Naive thymus-derived CD4-positive, alpha-beta T cell (primary cell): ENCODE measurements at regions not wholly inside any gene's neighbourhood (a gene's known extent, or its start where the extent isn't known, plus 50 kb on each side); places are given as distances from the start of the nearest gene placed in this dataset.

Experiments used
- ATAC-seq: fragments of 150-1000 bp; cut with Tn5 transposase; 2 replicates; pipeline ENCODE4 v1.10.0; 2021; ENCODE audit warnings: mild to moderate bottlenecking, moderate library complexity
- CTCF ChIA-PET: fragments of 350-600 bp; sonication (Branson Sonifier 250); formaldehyde crosslinking; loops from one replicate; lab custom pipeline; 2021; ENCODE audit warnings: antibody characterized with exemption; lab: Charles Lee
- POLR2A ChIA-PET: fragments of 350-600 bp; sonication (Branson Sonifier 250); formaldehyde crosslinking; loops from one replicate; lab custom pipeline; 2021; ENCODE audit warnings: antibody characterized with exemption, inconsistent platforms; lab: Charles Lee
- DNase-seq, 9 donors: peaks; one replicate each; pipeline versions ENCODE4 v3.0.0 to v3.0.0-alpha.2; 2020 to 2022; ENCODE audit warnings: mixed read lengths in 1 of 9
- H3K27ac ChIP-seq: one replicate; pipeline ENCODE4 v1.7.0; 2013; ENCODE audit warnings: mild to moderate bottlenecking, low read depth, low read length, moderate library complexity
- H3K27me3 ChIP-seq, 2 donors: one replicate each; pipeline ENCODE4 v1.7.0; 2013; ENCODE audit warnings: low read length in 2 of 2, mild to moderate bottlenecking in 2 of 2, moderate library complexity in 2 of 2; ENCODE audit not compliant: control insufficient read depth in 2 of 2, insufficient read depth in 2 of 2
- H3K36me3 ChIP-seq, 3 experiments: 1 replicate in 2 of 3; 2 replicates in 1 of 3; pipeline ENCODE4 v1.7.0; 2013; ENCODE audit warnings: low read length in 3 of 3, mild to moderate bottlenecking in 3 of 3, moderate library complexity in 1 of 3; ENCODE audit not compliant: insufficient read depth in 3 of 3, control insufficient read depth in 2 of 3
- H3K4me1 ChIP-seq, 2 donors: one replicate each; pipeline ENCODE4 v1.7.0; 2013; ENCODE audit warnings: low read length in 2 of 2, mild to moderate bottlenecking in 2 of 2, moderate library complexity in 1 of 2; ENCODE audit not compliant: control insufficient read depth in 2 of 2, insufficient read depth in 2 of 2
- H3K4me3 ChIP-seq: 2 replicates; pipeline ENCODE4 v1.7.0; 2013; ENCODE audit warnings: mild to moderate bottlenecking, low read length
- H3K9me3 ChIP-seq, 3 experiments: 1 replicate in 2 of 3; 2 replicates in 1 of 3; pipeline ENCODE4 v1.7.0; 2013; ENCODE audit warnings: low read length in 3 of 3; ENCODE audit not compliant: control insufficient read depth in 2 of 3
- H3K27ac Mint-ChIP-seq, 9 donors: one replicate each; pipeline ENCODE4 v1.8.0; 2020 to 2022; ENCODE audit warnings: mixed read lengths in 9 of 9, mild to moderate bottlenecking in 8 of 9, moderate library complexity in 5 of 9, inconsistent platforms in 2 of 9
- H3K27me3 Mint-ChIP-seq, 5 donors: one replicate each; pipeline ENCODE4 v1.8.0; 2021 to 2022; ENCODE audit warnings: mixed read lengths in 5 of 5, mild to moderate bottlenecking in 1 of 5
- H3K36me3 Mint-ChIP-seq, 5 donors: one replicate each; pipeline ENCODE4 v1.8.0; 2020 to 2022; ENCODE audit warnings: mixed read lengths in 5 of 5, mild to moderate bottlenecking in 3 of 5, inconsistent platforms in 1 of 5
- H3K4me1 Mint-ChIP-seq, 7 donors: one replicate each; pipeline ENCODE4 v1.8.0; 2020 to 2022; ENCODE audit warnings: mixed read lengths in 7 of 7, mild to moderate bottlenecking in 3 of 7, inconsistent platforms in 1 of 7
- H3K4me3 Mint-ChIP-seq, 10 donors: one replicate each; pipeline ENCODE4 v1.8.0; 2020 to 2022; ENCODE audit warnings: mild to moderate bottlenecking in 10 of 10, mixed read lengths in 10 of 10, moderate library complexity in 6 of 10, inconsistent platforms in 2 of 10
- H3K9me3 Mint-ChIP-seq, 11 donors: one replicate each; pipeline ENCODE4 v1.8.0; 2020 to 2022; ENCODE audit warnings: mixed read lengths in 11 of 11, mild to moderate bottlenecking in 4 of 11, inconsistent platforms in 1 of 11, moderate library complexity in 1 of 11
- intact Hi-C, 2 donors: fragments of 100-400 bp; cut with micrococcal nuclease; formaldehyde crosslinking; loops; one replicate each; pipeline ENCODE4 v1.15.1; 2023

DNA sequence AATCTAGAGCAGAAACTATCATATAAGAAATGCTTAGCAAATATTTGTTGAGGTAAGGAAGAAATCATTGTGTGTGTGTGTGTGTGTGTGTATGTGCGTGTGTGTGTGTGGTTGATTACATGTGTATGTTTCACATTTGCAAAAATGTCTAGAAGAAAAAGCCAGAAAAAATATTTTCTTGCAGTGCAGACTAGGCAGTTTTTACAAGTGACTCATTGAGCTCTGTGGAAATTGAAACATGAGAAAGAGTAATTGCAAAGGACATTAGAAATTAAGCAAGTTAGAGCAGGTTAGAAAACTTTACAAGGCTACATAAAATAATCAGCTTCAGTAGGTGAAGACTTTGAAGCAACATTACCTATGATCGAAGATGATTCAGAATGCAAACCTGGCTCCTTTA lies 669.0 kb upstream of the EYS start:
- Histone ChIP-seq H3K4me3 (no peak overlapping the region), H3K27ac (no peak overlapping the region), H3K9me3 (no peaks in the 10 kb centered on the region), H3K27me3 (no peaks in the 10 kb centered on the region), H3K4me1 (no peaks in the 10 kb centered on the region), H3K36me3 (no peaks in the 10 kb centered on the region)
- H3K4me3 Mint-ChIP-seq = no peak overlapping the region
- no peaks in the 10 kb centered on the region for H3K27me3 Mint-ChIP-seq
- ChIA-PET POLR2A (no interaction called here), CTCF (no interaction called here)
- ATAC-seq = no peak
- no peak overlapping the region for H3K27ac Mint-ChIP-seq
- intact Hi-C loops = no loop called here
- peaks cover 0 to 15% (median 8%) of the 10 kb centered on the region in 11 donors for H3K9me3 Mint-ChIP-seq
- no peak for DNase-seq
- no peaks in the 10 kb centered on the region for H3K4me1 Mint-ChIP-seq
- H3K36me3 Mint-ChIP-seq = peaks cover 0 to 4% (median 0%) of the 10 kb centered on the region in 5 donors

- Mint-ChIP-seq H3K27ac (no peak overlapping the region), H3K36me3 (peaks cover 0 to 4% (median 0%) of the 10 kb centered on the region in 5 donors), H3K27me3 (no peaks in the 10 kb centered on the region), H3K9me3 (peaks cover 0 to 28% (median 14%) of the 10 kb centered on the region in 11 donors), H3K4me1 (no peaks in the 10 kb centered on the region), H3K4me3 (no peak overlapping the region)
- H3K4me3 ChIP-seq = no peak overlapping the region
- no peak overlapping the region for H3K27ac ChIP-seq
- CTCF ChIA-PET = no interaction called here
- H3K9me3 ChIP-seq = no peaks in the 10 kb centered on the region
- no peak for DNase-seq
- no peaks in the 10 kb centered on the region for H3K4me1 ChIP-seq
- H3K27me3 ChIP-seq = no peaks in the 10 kb centered on the region
- POLR2A ChIA-PET = no interaction called here
- ATAC-seq = no peak
- intact Hi-C loops = no loop called here
- no peaks in the 10 kb centered on the region for H3K36me3 ChIP-seq
Measured at GRCh38 chr6:66369407-66369806, 662.4 kb upstream of the EYS start.

- Mint-ChIP-seq H3K36me3 (no peaks in the 10 kb centered on the region), H3K4me1 (no peaks in the 10 kb centered on the region), H3K27ac (no peak overlapping the region), H3K27me3 (no peaks in the 10 kb centered on the region), H3K4me3 (no peak overlapping the region), H3K9me3 (peaks cover 0 to 7% (median 5%) of the 10 kb centered on the region in 11 donors)
- Histone ChIP-seq H3K9me3 (no peaks in the 10 kb centered on the region), H3K4me1 (no peaks in the 10 kb centered on the region), H3K4me3 (no peak overlapping the region), H3K27me3 (no peaks in the 10 kb centered on the region), H3K36me3 (no peaks in the 10 kb centered on the region), H3K27ac (no peak overlapping the region)
- intact Hi-C loops = no loop called here
- CTCF ChIA-PET = no interaction called here
- DNase-seq (no peak), ATAC-seq (no peak)
- POLR2A ChIA-PET = no interaction called here
Measured at GRCh38 chr6:66362888-66363287, 655.9 kb upstream of the EYS start.

DNA sequence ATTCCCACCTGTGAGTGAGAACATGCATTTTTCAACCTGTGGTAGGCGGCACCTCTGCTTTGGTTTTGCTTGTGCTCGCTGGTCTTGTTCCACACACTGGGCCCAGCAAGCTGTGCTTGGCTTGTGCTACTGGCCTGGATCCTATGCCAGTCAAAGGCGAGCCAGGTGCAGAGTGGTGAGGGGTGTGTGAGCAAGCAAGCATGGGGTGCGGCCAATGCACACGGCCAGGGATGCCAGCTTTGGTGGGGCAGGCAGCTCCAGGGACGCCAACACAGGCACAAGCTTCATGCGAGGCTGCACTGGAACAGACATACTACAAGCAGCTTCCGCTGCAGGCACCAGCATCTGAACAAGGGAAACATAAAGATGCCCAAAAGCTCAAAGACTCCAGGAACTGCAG lies 654.9 kb upstream of the EYS start:
- no peak for DNase-seq
- Histone ChIP-seq H3K27ac (no peak overlapping the region), H3K27me3 (no peaks in the 10 kb centered on the region), H3K36me3 (no peaks in the 10 kb centered on the region), H3K9me3 (no peaks in the 10 kb centered on the region), H3K4me3 (no peak overlapping the region), H3K4me1 (no peaks in the 10 kb centered on the region)
- ChIA-PET CTCF (no interaction called here), POLR2A (no interaction called here)
- no peak for ATAC-seq
- H3K4me1 Mint-ChIP-seq = no peaks in the 10 kb centered on the region
- no peaks in the 10 kb centered on the region for H3K36me3 Mint-ChIP-seq
- no peak overlapping the region for H3K4me3 Mint-ChIP-seq
- intact Hi-C loops = no loop called here
- H3K9me3 Mint-ChIP-seq = peaks cover 0 to 6% (median 4%) of the 10 kb centered on the region in 11 donors
- H3K27ac Mint-ChIP-seq = no peak overlapping the region
- no peaks in the 10 kb centered on the region for H3K27me3 Mint-ChIP-seq

DNA sequence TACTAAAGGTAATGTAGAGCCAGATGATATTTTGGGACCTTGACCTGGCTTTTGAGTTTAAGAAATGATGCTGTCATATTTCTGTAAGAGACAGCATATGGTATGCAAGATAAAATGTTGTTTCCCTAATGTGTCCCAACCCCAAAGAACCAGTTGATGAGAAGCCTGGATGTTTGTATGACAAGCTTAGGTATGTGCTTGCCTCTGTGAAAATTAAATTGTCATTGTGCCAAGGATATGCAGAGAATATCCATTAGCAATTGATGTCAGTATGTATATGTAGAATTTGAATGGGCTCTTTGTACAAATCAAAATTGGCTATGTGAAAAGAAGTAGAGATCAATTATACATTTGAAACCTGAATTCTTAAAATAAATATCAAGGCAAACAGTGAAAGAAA lies 650.8 kb upstream of the EYS start:
- no peak overlapping the region for H3K4me3 Mint-ChIP-seq
- ATAC-seq (no peak), DNase-seq (no peak)
- no peaks in the 10 kb centered on the region for H3K27me3 Mint-ChIP-seq
- Histone ChIP-seq H3K4me3 (no peak overlapping the region), H3K4me1 (no peaks in the 10 kb centered on the region), H3K9me3 (no peaks in the 10 kb centered on the region), H3K27ac (no peak overlapping the region), H3K27me3 (no peaks in the 10 kb centered on the region), H3K36me3 (no peaks in the 10 kb centered on the region)
- ChIA-PET POLR2A (no interaction called here), CTCF (no interaction called here)
- H3K4me1 Mint-ChIP-seq = no peaks in the 10 kb centered on the region
- H3K9me3 Mint-ChIP-seq = peaks cover 0 to 6% (median 3%) of the 10 kb centered on the region in 11 donors
- no peaks in the 10 kb centered on the region for H3K36me3 Mint-ChIP-seq
- no peak overlapping the region for H3K27ac Mint-ChIP-seq
- intact Hi-C loops = no loop called here

GRCh38 chr6:66355471-66355870 lies 648.4 kb upstream of the EYS start:
- Histone ChIP-seq H3K27ac (no peak overlapping the region), H3K27me3 (no peaks in the 10 kb centered on the region), H3K4me3 (no peak overlapping the region), H3K4me1 (no peaks in the 10 kb centered on the region), H3K36me3 (no peaks in the 10 kb centered on the region), H3K9me3 (no peaks in the 10 kb centered on the region)
- DNase-seq = no peak
- Mint-ChIP-seq H3K36me3 (no peaks in the 10 kb centered on the region), H3K4me1 (no peaks in the 10 kb centered on the region), H3K27ac (no peak overlapping the region), H3K4me3 (no peak overlapping the region), H3K27me3 (no peaks in the 10 kb centered on the region), H3K9me3 (peaks cover 0 to 5% (median 1%) of the 10 kb centered on the region in 11 donors)
- intact Hi-C loops = no loop called here
- no peak for ATAC-seq
- ChIA-PET CTCF (no interaction called here), POLR2A (no interaction called here)

DNA sequence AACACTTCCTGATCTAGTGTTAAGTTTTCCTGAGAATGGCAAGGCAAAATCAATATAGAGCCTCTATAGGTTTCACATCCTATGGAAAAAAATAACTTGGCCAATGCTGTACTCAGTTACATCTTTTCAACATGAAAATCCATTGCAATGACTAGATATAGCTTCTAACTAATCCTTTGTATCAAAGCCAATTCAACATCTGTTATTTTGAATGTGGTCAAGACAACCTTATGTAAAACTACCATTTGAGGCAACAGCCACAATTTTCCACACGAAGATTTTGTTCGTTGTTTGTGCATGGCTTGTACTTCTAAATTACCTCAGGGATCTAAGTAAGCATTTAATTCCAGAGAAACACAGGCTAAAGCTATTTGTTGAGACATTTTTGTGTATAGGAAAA lies 637.8 kb upstream of the EYS start:
- H3K9me3 Mint-ChIP-seq = peaks cover 0 to 21% (median 10%) of the 10 kb centered on the region in 11 donors

More for the DNA sequence above, 637.8 kb upstream of the EYS start:
- no peaks in the 10 kb centered on the region for H3K9me3 ChIP-seq
- no peak overlapping the region for H3K27ac Mint-ChIP-seq
- ChIA-PET CTCF (no interaction called here), POLR2A (no interaction called here)
- DNase-seq = no peak
- H3K4me1 ChIP-seq = no peaks in the 10 kb centered on the region
- ATAC-seq = no peak
- intact Hi-C loops = no loop called here
- H3K27ac ChIP-seq = no peak overlapping the region
- no peak overlapping the region for H3K4me3 Mint-ChIP-seq
- no peaks in the 10 kb centered on the region for H3K27me3 Mint-ChIP-seq
- no peaks in the 10 kb centered on the region for H3K4me1 Mint-ChIP-seq
- H3K27me3 ChIP-seq = no peaks in the 10 kb centered on the region
- H3K4me3 ChIP-seq = no peak overlapping the region
- H3K36me3 Mint-ChIP-seq = no peaks in the 10 kb centered on the region
- no peaks in the 10 kb centered on the region for H3K36me3 ChIP-seq
